GM21528 (cell line): ENCODE measurements at regions not wholly inside any gene's neighbourhood (a gene's known extent, or its start where the extent isn't known, plus 50 kb on each side); places are given as distances from the start of the nearest gene placed in this dataset.

ENCODE experiments used
- ATAC-seq: cut with Tn5 transposase; IDR thresholded peaks from one replicate; pipeline ENCODE4 v1.9.1; 2021; ENCODE audit warnings: mild to moderate bottlenecking, moderate library complexity; ENCODE audit not compliant: unreplicated experiment, low FRiP score

DNA sequence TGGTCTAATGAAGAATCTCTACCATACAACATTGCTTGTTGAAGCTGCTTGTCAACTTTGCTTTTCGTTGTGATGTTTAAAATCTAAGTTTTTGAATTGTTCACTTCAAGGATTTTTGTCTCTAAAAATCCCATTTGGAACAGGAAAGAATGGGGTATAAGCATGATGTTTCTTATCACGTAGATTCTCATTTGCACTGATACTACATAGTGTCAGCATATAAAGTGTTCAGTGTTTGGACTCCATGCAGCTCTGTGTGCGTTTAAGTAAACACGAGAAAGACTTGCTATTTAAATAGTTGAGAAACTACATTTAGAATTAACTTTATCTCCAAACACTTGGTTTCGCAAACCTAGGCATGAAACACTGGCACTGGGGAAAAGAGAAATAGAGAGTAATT is 452.5 kb downstream of the NKX6-1 start:
- no peak for ATAC-seq

DNA sequence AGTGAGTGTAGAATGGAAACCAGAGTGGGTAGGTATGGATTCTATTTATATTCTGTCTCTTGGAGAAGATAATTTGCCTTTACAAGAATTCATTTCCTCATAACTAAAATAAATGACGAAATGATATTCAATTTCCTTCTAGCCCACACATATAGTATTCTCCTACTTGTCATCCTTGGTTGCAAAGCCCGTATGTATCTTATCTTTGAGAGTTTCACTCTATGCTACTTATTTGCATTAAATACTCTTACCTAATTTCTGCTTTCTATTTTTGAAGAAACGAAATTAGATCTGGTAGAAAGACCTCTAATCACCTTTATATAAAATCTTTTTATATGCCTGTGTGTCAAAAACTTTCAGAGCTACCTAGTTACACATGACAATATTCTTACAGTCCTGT is 457.7 kb downstream of the NKX6-1 start:
- no peak for ATAC-seq

DNA sequence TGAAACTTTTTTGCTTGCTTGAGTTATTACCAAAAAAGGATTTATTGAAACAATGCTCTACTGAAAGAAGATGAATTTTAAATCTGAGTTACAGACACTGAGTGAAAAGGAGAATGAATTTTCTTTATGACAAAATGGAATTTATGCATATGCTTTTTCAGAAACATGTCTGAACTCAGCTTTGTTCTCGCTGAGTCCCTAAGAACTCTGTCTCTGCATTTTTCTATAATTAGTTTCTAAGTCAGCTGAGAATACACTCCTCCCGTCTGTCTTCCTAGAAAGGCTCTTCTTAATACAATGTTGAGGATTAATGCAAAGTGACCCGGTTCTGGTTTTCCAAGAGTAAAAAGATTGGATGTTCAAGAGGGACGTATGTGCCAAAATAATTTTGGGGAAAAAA is 463.5 kb downstream of the NKX6-1 start:
- no peak for ATAC-seq

DNA sequence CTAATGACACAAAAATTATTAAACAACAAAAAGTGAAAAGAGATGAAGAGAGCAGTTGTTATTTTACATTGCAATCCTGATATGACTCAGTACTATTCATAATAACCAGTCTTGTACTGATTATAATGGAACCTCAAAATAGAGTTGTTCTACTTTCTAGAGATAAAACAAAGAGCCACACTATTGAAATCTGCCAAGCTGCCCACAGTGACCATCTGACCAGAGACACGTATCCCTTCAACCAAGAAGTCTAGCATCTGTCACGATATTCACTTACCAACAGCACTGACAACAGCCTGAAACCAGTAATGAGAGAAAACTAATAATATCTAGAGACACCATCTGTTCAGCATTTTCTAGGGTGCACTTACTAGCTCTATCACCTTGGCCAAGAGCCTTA is 466.7 kb downstream of the NKX6-1 start:
- peak; percentile 70 for ATAC-seq

DNA sequence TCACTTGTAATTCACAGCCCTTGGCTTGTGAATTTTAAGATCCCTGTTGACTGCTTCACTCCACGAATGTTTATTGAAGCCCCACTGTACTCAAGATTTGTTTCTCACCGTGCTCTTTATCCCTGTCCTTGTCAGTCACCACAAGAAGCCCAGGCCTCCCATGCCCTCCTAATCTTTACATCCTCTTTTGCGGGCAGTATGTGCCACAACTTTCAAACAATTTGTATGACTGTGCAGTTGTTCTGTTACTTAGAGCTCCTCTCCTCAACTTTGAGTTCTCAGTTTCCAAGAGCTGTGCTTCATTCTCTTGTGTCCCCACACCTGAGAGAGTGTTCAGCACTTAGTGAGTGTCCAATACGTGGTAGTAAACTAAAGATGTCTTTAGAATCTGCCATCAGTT is 467.7 kb downstream of the NKX6-1 start:
- ATAC-seq = peak; percentile 52

DNA sequence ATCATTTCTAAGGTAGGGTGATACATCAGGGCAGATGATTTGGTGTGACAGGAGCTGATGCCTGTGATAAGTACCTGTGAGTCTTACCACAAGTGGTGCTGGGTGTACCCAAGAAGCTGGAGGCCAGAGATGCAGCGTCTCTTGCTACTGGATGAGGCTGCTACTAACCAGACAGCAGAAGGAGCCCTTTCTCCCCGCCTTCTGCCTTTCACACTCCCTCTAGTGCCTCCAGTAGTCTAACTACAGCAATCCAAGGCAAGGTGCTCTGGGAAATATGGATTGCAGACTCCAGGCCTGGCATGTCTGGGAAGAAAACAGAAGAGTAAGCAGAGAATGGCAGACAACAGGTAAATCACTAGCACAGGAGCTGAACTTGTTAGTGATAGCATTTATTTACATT is 470.8 kb downstream of the NKX6-1 start:
- no peak for ATAC-seq

DNA sequence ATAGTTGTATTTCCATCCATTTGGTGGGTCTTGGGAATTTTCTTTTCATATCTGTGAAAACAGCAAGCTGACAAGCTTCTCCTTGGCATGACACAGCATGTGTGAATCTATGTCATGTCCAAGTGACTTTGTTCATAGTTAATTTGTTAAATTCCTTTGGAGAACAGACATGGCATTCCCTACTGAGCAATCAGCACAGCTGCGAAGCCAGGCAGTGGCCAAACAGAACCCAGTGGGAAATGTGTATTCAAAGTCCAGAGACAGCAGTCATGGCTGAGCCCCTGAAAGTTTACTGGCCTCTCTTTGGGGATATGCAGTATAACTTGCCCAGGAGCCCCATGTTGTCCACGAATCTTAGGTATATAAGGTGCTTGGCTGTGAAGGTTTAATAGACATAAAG is 474.7 kb downstream of the NKX6-1 start:
- ATAC-seq = no peak

DNA sequence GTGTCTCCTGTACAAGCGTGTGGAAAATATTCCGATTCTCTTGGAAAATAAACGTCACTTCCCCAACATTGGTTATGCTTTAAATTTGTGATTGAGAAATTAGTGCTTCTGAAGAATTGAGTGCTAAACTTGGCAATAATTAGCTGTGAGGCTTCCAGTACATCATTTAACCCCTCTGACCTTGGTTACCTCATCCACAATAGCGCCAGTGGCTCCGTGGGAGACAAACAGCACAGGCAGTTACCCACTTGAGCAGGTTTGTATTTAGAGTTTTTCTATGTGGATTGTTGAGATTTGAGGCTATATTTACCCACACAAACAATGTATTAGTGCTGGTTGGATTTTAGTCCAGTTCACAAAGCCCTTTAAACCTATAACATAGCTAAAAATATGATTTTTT is 476.5 kb downstream of the NKX6-1 start:
- no peak for ATAC-seq

DNA sequence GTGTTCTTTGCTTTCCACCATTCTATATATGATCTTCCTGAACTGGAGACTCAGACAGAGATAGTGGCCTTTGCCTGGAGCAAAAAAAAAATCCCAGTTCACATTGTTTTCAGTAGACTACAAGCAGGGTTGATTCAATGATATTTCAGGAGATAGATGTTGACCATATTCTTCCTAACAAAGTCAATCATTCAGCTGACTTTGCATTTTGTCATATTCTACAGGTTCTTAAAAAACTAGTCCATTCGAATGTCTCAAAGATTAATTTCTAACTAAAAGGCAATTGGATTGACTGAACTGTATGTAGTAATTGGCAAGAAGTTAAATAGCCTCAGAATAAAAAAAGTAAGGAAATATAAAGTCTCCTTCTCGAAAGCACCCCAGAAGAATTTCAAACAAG is 479.5 kb downstream of the NKX6-1 start:
- ATAC-seq = no peak

DNA sequence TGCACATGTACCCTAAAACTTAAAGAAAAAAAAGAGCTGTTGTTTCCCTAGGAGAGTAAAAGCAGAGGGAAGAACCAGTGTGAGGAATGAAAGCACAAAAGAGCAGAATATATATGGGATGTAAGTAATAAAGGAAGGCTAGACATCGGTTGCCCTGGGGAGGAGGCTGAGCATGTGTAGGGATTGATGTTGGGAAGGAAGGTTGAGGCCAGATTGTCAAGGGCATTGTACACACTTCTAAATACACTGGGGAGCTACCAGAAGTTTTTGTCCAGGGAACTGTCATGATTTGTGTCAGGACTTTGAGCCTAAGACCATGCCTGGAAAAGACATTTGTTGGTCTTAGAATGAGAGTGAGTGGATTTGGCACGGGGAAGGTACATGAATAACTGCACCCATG is 467.1 kb downstream of the GPAT3 start:
- ATAC-seq = no peak

DNA sequence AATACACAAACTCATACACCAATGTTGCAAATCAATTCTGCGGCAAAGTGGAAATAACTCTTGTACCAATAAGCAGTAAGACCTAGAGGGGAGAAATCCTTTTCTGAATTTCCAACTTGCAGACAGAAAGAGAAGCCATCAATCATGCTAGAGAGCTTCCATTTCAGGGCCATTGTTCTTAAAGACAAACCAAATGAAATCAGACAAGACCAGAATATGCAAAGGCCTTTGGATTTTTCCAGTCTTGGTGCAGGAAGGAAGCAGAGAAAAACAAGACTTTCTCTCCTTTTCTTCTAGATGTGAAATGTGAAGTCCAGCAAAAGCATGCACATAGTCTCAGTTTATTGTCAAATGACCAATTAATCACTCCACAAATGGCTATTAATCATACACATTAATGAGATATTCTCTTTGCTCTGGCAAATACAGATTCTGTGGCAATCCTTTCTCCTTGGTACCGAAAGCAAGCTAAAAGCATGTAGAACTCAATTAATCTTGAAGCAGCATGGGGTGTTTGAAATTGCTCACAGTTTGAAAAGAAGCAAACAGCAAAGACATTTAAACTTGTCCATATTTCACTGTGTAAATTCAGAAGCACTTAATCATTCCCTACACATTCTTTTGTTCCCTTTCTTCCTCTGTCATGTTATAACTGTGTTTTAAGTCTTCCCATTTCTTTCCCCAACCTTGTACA is 466.1 kb downstream of the GPAT3 start:
- ATAC-seq = no peak

DNA sequence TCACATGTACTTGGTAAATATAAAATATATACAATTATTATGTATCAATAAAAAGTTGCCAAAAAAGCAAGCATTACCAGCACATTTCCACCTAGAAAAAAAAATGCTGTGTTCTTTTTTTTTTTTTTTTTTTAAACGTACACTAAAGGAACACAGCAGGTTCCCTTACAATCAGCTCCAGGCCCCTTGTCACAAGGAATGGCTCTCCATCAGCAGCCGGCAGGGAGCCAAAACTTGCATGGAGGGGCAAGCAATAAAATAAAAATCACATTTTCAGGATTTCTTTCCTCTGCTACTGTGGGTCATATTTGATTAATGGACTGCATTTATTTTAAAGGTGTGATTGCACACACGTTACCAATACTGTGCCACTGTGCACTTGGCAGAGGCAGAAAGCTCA is 460.3 kb downstream of the GPAT3 start:
- ATAC-seq = no peak

DNA sequence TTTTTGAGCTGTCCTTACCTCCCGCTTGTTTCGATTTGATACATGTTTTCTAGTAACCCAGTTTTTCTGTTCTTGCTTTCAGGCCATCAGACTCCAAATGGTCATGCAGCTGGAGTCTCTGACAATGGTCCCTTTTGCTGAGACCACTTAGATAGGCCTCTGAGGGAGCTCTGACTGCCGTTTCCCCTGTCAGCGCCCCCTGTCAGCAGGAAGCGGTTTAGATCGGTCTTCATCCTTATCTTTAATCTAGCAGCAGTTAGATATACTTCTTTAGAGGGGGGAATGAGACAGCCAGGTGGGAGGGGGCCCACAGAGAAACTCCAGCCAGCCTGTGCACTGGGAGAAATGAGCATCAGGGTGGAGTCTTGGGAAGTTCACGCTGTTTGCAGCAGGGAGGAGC is 457.9 kb downstream of the GPAT3 start:
- ATAC-seq = no peak

DNA sequence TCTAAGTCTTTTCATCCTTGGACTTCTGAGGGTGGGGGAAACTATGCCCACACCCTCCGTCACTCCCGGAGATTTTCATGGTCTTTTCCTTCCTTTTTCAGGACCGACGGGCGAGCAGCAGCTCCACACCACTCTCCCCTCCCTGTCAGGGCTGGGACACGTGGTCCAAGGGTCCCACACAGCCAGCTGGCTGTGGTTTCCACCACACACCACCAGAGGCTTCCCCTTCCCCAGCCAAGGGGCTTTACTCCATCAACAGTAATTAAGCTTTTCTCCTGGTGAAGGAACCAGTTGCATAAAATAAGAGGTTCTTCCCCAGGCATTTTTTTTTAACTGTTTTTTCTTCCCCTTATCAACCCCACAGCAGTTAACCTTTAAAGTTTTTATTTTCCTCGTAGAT is 453.9 kb downstream of the GPAT3 start:
- ATAC-seq = no peak

DNA sequence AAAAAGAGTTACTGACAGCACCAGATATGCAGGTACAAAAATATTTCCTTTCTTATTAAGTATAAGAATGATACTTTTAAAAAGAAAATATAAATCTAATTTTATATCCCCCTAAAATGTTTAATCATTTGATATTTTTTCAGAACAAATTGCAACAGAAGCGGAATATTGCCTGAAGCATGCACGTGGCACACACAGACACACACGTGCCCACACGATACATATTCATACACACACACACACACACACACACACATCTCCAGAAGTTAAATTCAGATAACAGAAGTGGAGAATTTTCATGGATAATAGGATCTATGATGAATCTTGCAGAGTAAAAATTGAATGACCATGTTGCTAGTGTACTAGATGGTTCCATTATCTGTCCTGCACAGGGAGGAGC is 445.2 kb downstream of the GPAT3 start:
- no peak for ATAC-seq

DNA sequence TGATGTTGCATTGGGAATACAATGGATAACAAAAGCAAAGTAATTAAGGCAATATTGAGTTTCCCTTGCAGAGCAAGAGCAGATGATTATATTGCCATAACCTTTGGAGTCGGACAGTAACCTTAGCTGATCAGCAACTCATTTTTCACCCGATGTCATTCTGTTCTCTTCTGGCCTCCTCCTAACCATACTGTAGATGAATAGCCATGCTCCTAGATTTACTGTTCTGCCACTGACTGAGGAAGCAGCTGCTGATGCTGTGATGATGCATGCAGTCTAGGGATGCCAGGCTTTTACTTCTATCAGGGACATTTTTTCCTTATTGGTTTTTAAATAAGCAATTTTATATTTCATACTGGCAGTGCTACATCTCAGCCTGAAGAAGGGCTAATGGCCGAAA is 443.9 kb downstream of the GPAT3 start:
- ATAC-seq = no peak

DNA sequence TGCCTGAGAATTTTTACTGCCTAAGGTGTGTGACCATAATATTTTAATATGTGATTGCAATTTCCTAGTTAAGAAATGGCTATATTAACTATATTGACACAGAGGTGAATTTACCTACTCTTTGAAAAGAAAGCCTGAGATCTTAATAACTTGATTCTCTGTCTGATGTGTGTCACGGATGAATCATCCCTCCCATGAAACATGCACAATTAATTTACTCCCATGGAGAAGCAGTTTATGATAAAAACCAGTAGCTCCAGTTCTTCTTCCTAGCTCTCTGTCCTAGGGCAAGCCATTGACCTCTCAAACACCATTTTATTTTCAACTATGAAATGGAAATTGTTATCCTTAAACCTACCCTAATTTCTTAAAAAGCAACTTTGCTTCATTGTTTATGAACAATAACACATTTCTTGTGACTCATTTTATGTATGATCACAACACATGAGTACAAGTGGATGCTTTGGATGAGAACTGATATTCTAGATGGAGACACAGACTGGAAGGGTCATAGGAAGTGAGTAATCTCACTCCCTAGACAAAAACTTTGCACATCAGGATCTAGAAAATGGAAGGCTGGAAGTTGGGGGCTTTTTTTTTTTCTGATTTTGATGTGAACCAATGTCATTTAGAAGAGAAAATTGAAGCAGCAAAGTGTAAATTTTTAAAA is 438.3 kb downstream of the GPAT3 start:
- no peak for ATAC-seq

DNA sequence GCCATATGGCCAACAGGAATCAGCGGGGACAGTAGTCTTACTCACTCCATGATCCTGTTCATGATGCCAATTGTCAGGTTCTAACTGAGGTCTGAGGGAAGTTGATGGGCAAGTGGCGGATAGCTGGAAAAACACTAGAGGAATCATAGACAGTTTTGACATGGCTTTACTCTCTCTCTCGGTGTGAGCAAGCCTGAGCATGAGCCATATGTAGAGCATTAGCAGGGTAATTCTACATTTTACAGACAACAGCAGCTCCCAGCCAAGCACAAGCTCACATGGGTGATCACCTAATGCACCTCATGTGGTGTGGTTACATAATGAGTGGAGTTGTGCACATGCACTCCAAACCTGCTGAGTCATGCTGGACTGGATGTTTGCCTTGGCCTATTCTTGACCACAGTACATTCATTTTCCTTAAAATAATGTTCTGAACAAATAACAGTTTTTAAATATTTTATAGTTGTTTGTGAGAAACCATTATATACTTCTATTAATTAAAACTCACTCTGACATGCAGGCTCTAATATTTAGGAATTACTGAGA is 429.2 kb downstream of the GPAT3 start:
- ATAC-seq = no peak

DNA sequence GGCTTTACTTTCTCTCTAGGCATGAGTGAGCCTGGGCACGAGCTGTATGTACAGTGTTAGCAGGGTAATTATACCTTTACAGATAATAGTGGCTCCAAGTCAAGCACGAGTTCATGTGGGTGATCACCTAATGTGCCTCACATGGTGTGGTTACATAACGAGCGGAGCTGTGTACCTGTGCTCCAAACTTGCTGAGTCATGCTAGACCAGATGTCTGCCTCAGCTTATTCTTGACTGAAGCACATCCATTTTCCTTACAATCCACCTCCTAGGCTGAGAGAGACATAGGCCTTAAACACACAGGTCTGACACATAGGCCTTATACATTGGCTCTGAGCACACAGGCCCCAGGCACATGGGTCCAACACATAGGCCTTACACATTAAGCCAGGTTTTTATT is 426.6 kb downstream of the GPAT3 start:
- no peak for ATAC-seq

DNA sequence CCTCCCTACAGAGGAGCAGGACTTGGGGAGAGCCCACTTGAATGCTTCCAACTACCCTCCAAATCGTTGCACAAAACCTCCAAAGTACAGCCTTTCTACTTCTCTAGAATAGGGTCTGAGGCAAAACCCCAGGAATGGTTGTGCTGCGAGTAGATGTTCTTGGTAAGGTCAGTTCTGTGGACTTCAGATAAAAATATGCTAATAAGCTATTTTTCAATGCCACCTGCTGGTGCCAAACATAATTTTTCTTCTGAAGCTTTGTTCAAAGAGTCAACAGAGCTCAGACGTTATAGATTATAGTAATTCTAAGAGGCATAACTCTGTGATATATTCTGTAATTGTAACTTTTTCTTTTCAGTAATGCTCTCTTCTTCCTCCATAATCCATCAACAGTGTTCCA is 425.7 kb downstream of the GPAT3 start:
- ATAC-seq = no peak

DNA sequence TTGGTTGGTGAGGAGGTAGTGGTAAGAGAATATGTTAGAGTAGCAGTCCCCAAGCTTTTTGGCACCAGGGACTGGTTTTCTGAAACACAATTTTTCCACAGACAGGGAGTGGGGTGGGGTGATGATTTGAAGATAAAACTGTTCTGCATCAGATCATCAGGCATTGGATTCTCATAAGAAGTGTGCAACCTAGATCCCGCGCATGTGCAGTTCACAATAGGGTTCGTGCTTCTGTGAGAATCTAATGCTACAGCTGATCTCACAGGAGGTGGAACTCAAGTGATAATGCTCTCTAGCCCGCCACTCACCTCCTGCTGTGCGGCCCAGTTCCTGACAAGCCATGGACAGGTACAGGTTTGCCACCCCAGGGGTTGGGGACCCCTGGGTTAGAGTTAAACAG is 423.3 kb downstream of the GPAT3 start:
- ATAC-seq = no peak

DNA sequence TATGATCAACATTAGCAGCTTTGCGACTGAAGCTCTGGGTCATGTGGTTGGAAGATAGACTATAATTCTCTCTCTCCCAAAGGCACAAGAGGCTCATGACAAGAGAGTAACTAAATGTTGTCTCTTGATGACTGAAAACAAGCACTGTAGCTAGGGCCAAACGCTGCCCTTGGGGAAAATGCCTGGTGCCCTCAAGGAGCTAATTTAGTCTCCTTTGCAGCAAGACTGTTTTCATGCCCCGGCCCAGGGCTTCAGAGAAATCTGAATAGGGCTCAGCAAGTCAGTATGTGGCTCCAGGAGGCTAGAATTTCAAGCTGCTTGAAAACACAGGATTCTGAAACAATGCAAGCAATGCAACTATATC is 411.9 kb downstream of the GPAT3 start:
- ATAC-seq = no peak
